CD14-positive monocyte (primary cell): ENCODE measurements at regions not wholly inside any gene's neighbourhood (a gene's known extent, or its start where the extent isn't known, plus 50 kb on each side); places are given as distances from the start of the nearest gene placed in this dataset.

Experiments used
- DNase-seq, 3 donors: peaks; one replicate each; pipeline ENCODE4 v3.0.0-alpha.2; 2011 to 2022
- H2AFZ ChIP-seq: 2 replicates; pipeline ENCODE4 v1.6.0; 2012; ENCODE audit warnings: mild to moderate bottlenecking, low read depth, low read length, inconsistent platforms; ENCODE audit not compliant: insufficient read depth, poor library complexity, severe bottlenecking
- H3K27ac ChIP-seq, 2 donors: 1 replicate in 1 of 2; 2 replicates in 1 of 2; pipeline ENCODE4 v1.5.1; 2012 to 2013; ENCODE audit warnings: low read length in 2 of 2, control low read depth in 1 of 2, inconsistent platforms in 1 of 2, low read depth in 1 of 2, mild to moderate bottlenecking in 1 of 2
- H3K27me3 ChIP-seq, 2 donors: one replicate each; pipeline versions ENCODE4 v1.6.0 to v1.6.1; 2011 to 2013; ENCODE audit warnings: low read length in 2 of 2; ENCODE audit not compliant: control insufficient read depth in 2 of 2, insufficient read depth in 2 of 2
- H3K36me3 ChIP-seq, 2 donors: replicated peaks in 1 of 2; 1 replicate in 1 of 2; 2 replicates in 1 of 2; pipeline versions ENCODE4 v1.5.1 to v1.6.1; 2012 to 2013; ENCODE audit warnings: low read length in 2 of 2, control low read depth in 1 of 2, inconsistent platforms in 1 of 2, mild to moderate bottlenecking in 1 of 2; ENCODE audit not compliant: insufficient read depth in 2 of 2, control insufficient read depth in 1 of 2
- H3K4me1 ChIP-seq, 2 donors: 1 replicate in 1 of 2; 2 replicates in 1 of 2; pipeline versions ENCODE4 v1.5.1 to v1.6.1; 2012 to 2013; ENCODE audit warnings: low read length in 2 of 2, control low read depth in 1 of 2, inconsistent platforms in 1 of 2, mild to moderate bottlenecking in 1 of 2, moderate library complexity in 1 of 2; ENCODE audit not compliant: insufficient read depth in 2 of 2, control insufficient read depth in 1 of 2
- H3K4me2 ChIP-seq: replicated peaks from 2 replicates; pipeline ENCODE3; 2012; ENCODE audit warnings: low read length, moderate library complexity, mild to moderate bottlenecking; ENCODE audit not compliant: poor library complexity, severe bottlenecking; ENCODE audit errors: extremely low read depth
- H3K4me3 ChIP-seq, 3 experiments: fragments of 200-600 bp in 1 of 3; sonication (generic) in 1 of 3; replicated peaks in 1 of 3; 1 replicate in 2 of 3; 2 replicates in 1 of 3; pipeline ENCODE4 v1.5.1; 2011 to 2013; ENCODE audit warnings: low read length in 3 of 3, mild to moderate bottlenecking in 3 of 3, control low read depth in 2 of 3, low read depth in 2 of 3, inconsistent platforms in 1 of 3, moderate library complexity in 1 of 3
- H3K79me2 ChIP-seq: 2 replicates; pipeline ENCODE4 v1.6.0; 2012; ENCODE audit warnings: mild to moderate bottlenecking, control low read depth, inconsistent platforms, low read length, moderate library complexity; ENCODE audit not compliant: insufficient read depth
- H3K9ac ChIP-seq: 2 replicates; pipeline ENCODE4 v1.6.0; 2017; ENCODE audit warnings: low read length, mild to moderate bottlenecking; ENCODE audit not compliant: insufficient read depth, poor library complexity, severe bottlenecking
- H3K9me3 ChIP-seq, 2 donors: replicated peaks in 1 of 2; 1 replicate in 1 of 2; 2 replicates in 1 of 2; pipeline versions ENCODE4 v1.5.1 to v1.6.1; 2012 to 2013; ENCODE audit warnings: low read length in 2 of 2, control low read depth in 1 of 2; ENCODE audit not compliant: control insufficient read depth in 1 of 2, insufficient read depth in 1 of 2
- H4K20me1 ChIP-seq: 2 replicates; pipeline ENCODE4 v1.6.0; 2012; ENCODE audit warnings: mild to moderate bottlenecking, low read length, control low read depth, moderate library complexity; ENCODE audit not compliant: insufficient read depth
- H3K27ac Mint-ChIP-seq, 7 donors: one replicate each; pipeline ENCODE4 v1.8.0; 2020; ENCODE audit warnings: mild to moderate bottlenecking in 7 of 7, mixed read lengths in 7 of 7, moderate library complexity in 6 of 7, inconsistent platforms in 2 of 7
- H3K27me3 Mint-ChIP-seq, 3 donors: one replicate each; pipeline ENCODE4 v1.8.0; 2021 to 2022; ENCODE audit warnings: low read depth in 3 of 3, mild to moderate bottlenecking in 3 of 3, mixed read lengths in 3 of 3, moderate library complexity in 3 of 3, inconsistent platforms in 1 of 3
- H3K36me3 Mint-ChIP-seq, 2 donors: one replicate each; pipeline ENCODE4 v1.8.0; 2020; ENCODE audit warnings: mixed read lengths in 2 of 2, inconsistent platforms in 1 of 2, mild to moderate bottlenecking in 1 of 2
- H3K4me1 Mint-ChIP-seq: one replicate; pipeline ENCODE4 v1.8.0; 2020; ENCODE audit warnings: mild to moderate bottlenecking, mixed read lengths
- H3K4me3 Mint-ChIP-seq, 2 donors: one replicate each; pipeline ENCODE4 v1.8.0; 2020; ENCODE audit warnings: mild to moderate bottlenecking in 2 of 2, mixed read lengths in 2 of 2, moderate library complexity in 1 of 2
- H3K9me3 Mint-ChIP-seq, 7 donors: one replicate each; pipeline ENCODE4 v1.8.0; 2020 to 2022; ENCODE audit warnings: mixed read lengths in 7 of 7, mild to moderate bottlenecking in 6 of 7, moderate library complexity in 6 of 7, inconsistent platforms in 2 of 7
- WGBS: methylation state at CpG from one replicate; pipeline ENCODE4 v1.1.5; 2013; ENCODE audit warnings: missing lambda C conversion rate; ENCODE audit not compliant: insufficient coverage; 5-methylcytosine and 5-hydroxymethylcytosine counted together
- intact Hi-C, 2 donors: fragments of 100-400 bp; cut with micrococcal nuclease; formaldehyde crosslinking; loops; one replicate each; pipeline versions ENCODE4 v1.15.0 to v1.15.1; 2023
- TF ChIP-seq, protein P1 (sequence below): fragments of 200-600 bp; IDR thresholded peaks from one replicate; pipeline ENCODE4 v1.8.0; 2022; ENCODE audit warnings: antibody characterized with exemption, mild to moderate bottlenecking

DNA sequence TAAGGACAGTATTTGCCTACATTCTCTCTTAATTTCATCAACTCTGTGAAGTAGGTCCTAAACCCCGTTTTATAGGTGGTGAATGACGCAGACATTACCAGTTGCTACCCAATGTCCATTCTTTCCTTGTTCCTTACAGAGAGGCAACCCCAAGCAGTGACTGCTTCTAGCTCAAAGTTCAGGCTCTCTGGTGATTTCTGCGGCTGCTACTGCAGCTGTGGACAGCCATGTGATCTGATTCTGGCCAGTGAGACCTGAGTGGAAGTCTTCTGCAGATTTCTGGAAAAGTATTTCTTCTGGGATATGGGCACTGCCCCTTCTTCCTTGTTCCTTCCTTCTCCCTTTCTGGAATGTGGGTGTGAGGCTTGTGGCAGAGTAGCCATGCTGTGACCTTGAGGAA lies 82.9 kb downstream of the ARF6 start:
- TF ChIP-seq, protein P1, sequence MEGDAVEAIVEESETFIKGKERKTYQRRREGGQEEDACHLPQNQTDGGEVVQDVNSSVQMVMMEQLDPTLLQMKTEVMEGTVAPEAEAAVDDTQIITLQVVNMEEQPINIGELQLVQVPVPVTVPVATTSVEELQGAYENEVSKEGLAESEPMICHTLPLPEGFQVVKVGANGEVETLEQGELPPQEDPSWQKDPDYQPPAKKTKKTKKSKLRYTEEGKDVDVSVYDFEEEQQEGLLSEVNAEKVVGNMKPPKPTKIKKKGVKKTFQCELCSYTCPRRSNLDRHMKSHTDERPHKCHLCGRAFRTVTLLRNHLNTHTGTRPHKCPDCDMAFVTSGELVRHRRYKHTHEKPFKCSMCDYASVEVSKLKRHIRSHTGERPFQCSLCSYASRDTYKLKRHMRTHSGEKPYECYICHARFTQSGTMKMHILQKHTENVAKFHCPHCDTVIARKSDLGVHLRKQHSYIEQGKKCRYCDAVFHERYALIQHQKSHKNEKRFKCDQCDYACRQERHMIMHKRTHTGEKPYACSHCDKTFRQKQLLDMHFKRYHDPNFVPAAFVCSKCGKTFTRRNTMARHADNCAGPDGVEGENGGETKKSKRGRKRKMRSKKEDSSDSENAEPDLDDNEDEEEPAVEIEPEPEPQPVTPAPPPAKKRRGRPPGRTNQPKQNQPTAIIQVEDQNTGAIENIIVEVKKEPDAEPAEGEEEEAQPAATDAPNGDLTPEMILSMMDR, result no peak
- H3K27me3 ChIP-seq, result no peaks in the 10 kb centered on the region
- Mint-ChIP-seq H3K4me1 (peaks cover 57% of the 10 kb centered on the region), H3K4me3 (no peak overlapping the region), H3K9me3 (peaks cover 0 to 2% (median 0%) of the 10 kb centered on the region in 7 donors), H3K27ac (peak overlapping the region in 2 of 7 donors; percentile 21 to 71), H3K27me3 (peaks cover 0 to 2% (median 0%) of the 10 kb centered on the region in 3 donors), H3K36me3 (peaks cover 0 to 2% of the 10 kb centered on the region in 2 donors)
- no peaks in the 10 kb centered on the region for H3K9me3 ChIP-seq
- H3K4me1 ChIP-seq, result peaks cover 44 to 54% of the 10 kb centered on the region in 2 donors
- no peaks in the 10 kb centered on the region for H4K20me1 ChIP-seq
- DNase-seq, result no peak
- H3K4me3 ChIP-seq, result no peak overlapping the region
- H3K9ac ChIP-seq, result no peak overlapping the region
- intact Hi-C loops, result no loop called here
- no peaks in the 10 kb centered on the region for H3K79me2 ChIP-seq
- no peak overlapping the region for H2AFZ ChIP-seq
- H3K27ac ChIP-seq, result no peak overlapping the region
- H3K4me2 ChIP-seq, result no peak overlapping the region
- 93% methylated on average over 3 of the region's 3 CpGs for WGBS
- no peaks in the 10 kb centered on the region for H3K36me3 ChIP-seq

DNA sequence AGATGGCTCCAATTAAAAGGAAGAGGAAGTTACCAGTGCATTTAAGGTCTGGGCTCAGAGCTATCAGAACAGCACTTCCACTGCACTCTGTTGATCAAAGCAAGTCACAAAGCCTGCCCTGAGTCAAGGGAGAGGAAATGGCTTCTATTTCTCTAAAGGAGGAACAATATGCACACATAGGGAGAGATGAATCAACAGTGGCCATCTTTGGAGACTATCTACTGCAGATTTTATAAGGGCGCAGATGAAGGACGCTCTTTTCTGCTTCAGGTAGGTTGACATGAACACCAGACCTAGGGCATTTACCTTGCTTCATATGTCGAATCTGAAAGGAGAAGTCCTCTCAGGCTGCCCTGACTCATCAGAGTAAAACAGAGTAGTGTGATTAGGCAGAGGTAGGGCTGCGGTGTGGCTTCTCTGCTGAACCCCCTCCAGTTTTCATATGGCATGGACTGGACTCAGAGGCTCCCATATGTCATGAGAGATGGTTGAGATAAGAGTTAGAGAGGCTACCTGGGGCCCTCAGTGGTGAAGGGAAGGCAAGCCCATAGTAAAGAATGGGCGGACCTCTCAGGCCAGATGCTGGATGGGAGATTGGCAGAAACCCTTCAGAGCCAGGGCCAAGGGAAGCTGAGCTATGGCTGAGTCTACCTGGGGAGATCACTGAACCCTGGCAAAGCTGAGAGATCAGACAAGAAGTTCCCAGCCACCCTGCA lies 84.4 kb downstream of the ARF6 start:
- peak overlapping the region; percentile 83 to 95 (median 91) for H3K27ac Mint-ChIP-seq
- TF ChIP-seq, protein P1, result no peak
- Histone ChIP-seq H3K4me1 (peaks cover 34 to 48% of the 10 kb centered on the region in 2 donors), H2AFZ (peak overlapping the region; percentile 75), H3K79me2 (no peaks in the 10 kb centered on the region), H3K4me3 (peak overlapping the region in 1 of 3 experiments; percentile 21), H3K9me3 (no peaks in the 10 kb centered on the region), H3K36me3 (no peaks in the 10 kb centered on the region), H4K20me1 (no peaks in the 10 kb centered on the region), H3K27me3 (no peaks in the 10 kb centered on the region), H3K27ac (peak overlapping the region; percentile 70 to 84), H3K4me2 (peak overlapping the region; percentile 35), H3K9ac (peak overlapping the region; percentile 24)
- peak overlapping the region in 1 of 2 donors; percentile 57 for H3K4me3 Mint-ChIP-seq
- peak; percentile 77 to 82 (median 77) for DNase-seq
- peaks cover 50% of the 10 kb centered on the region for H3K4me1 Mint-ChIP-seq
- intact Hi-C loops, result no loop called here
- peaks cover 0 to 2% of the 10 kb centered on the region in 2 donors for H3K36me3 Mint-ChIP-seq
- WGBS, result 69% methylated on average over 5 of the region's 5 CpGs
- H3K27me3 Mint-ChIP-seq, result peaks cover 0 to 2% (median 1%) of the 10 kb centered on the region in 3 donors
- peaks cover 0 to 2% (median 0%) of the 10 kb centered on the region in 7 donors for H3K9me3 Mint-ChIP-seq
